Ishikawa (cell line): ENCODE measurements at regions not wholly inside any gene's neighbourhood (a gene's known extent, or its start where the extent isn't known, plus 50 kb on each side); places are given as distances from the start of the nearest gene placed in this dataset.

Experiments used
- CEBPB ChIP-seq: IDR thresholded peaks from 2 replicates; pipeline ENCODE4 v1.6.1; 2012
- CREB1 ChIP-seq: IDR thresholded peaks from 2 replicates; pipeline ENCODE4 v1.6.1; 2012; ENCODE audit warnings: low read depth
- EGR1 ChIP-seq: IDR thresholded peaks from 2 replicates; pipeline ENCODE4 v1.6.1; 2012
- EP300 ChIP-seq: IDR thresholded peaks from 2 replicates; pipeline ENCODE4 v1.6.1; 2012; ENCODE audit warnings: borderline replicate concordance
- FOXM1 ChIP-seq: IDR thresholded peaks from 2 replicates; pipeline ENCODE4 v1.6.1; 2012; ENCODE audit warnings: low read depth, borderline replicate concordance
- MAX ChIP-seq: IDR thresholded peaks from 2 replicates; pipeline ENCODE4 v1.6.1; 2012
- NFIC ChIP-seq: IDR thresholded peaks from 2 replicates; pipeline ENCODE4 v1.6.1; 2012
- RAD21 ChIP-seq: IDR thresholded peaks from 2 replicates; pipeline ENCODE4 v1.6.1; 2012; ENCODE audit warnings: low read depth
- REST ChIP-seq: IDR thresholded peaks from 2 replicates; pipeline ENCODE4 v1.6.1; 2012; ENCODE audit warnings: low read depth, mild to moderate bottlenecking
- TAF1 ChIP-seq: IDR thresholded peaks from 2 replicates; pipeline ENCODE4 v1.6.1; 2012; ENCODE audit warnings: low read depth, mild to moderate bottlenecking
- TCF12 ChIP-seq: IDR thresholded peaks from 2 replicates; pipeline ENCODE4 v1.6.1; 2012; ENCODE audit warnings: low read depth
- TEAD4 ChIP-seq: IDR thresholded peaks from 2 replicates; pipeline ENCODE4 v1.6.1; 2012
- USF1 ChIP-seq: IDR thresholded peaks from 2 replicates; pipeline ENCODE4 v1.6.1; 2012
- YY1 ChIP-seq: IDR thresholded peaks from 2 replicates; pipeline ENCODE4 v1.6.1; 2012; ENCODE audit warnings: low read depth
- ZBTB7A ChIP-seq: IDR thresholded peaks from 2 replicates; pipeline ENCODE4 v1.6.1; 2012; ENCODE audit warnings: low read depth

- TF ChIP-seq FOXM1: no peak
These were observed 328.7 kb upstream of the ATP11B start for GRCh38 chr3:182464513-182465145.

- no peak for TF ChIP-seq RAD21
- TF ChIP-seq TEAD4: no peak
- TF ChIP-seq TCF12: no peak
- TF ChIP-seq MAX: no peak
- no peak for TF ChIP-seq CEBPB
- TF ChIP-seq EP300: no peak
These were observed 327.8 kb upstream of the ATP11B start for GRCh38 chr3:182465301-182466185.

- TF ChIP-seq FOXM1 (no peak), USF1 (no peak), ZBTB7A (no peak), EP300 (no peak), TCF12 (no peak), EGR1 (no peak), NFIC (no peak), MAX (no peak)
These were observed 324.2 kb upstream of the ATP11B start for GRCh38 chr3:182469086-182469485.

GRCh38 chr3:182470187-182470586 lies 323.1 kb upstream of the ATP11B start:
- TF ChIP-seq RAD21 (no peak), TEAD4 (no peak), CEBPB (no peak), ZBTB7A (no peak), TCF12 (no peak), CREB1 (no peak), USF1 (no peak), EP300 (no peak), EGR1 (no peak), NFIC (no peak), YY1 (no peak), FOXM1 (no peak), TAF1 (no peak), REST (no peak), MAX (no peak)

- no peak for TF ChIP-seq RAD21
- TF ChIP-seq FOXM1: no peak
- no peak for TF ChIP-seq REST
- no peak for TF ChIP-seq EP300
- no peak for TF ChIP-seq EGR1
- no peak for TF ChIP-seq USF1
- TF ChIP-seq NFIC: no peak
- no peak for TF ChIP-seq YY1
- no peak for TF ChIP-seq ZBTB7A
- TF ChIP-seq TAF1: no peak
These were observed 320.1 kb upstream of the ATP11B start for GRCh38 chr3:182473191-182473710.
